Effector CD8-positive, alpha-beta T cell (primary cell): ENCODE measurements at regions not wholly inside any gene's neighbourhood (a gene's known extent, or its start where the extent isn't known, plus 50 kb on each side); places are given as distances from the start of the nearest gene placed in this dataset.

Experiments used
- DNase-seq: peaks from one replicate; lab custom pipeline; 2025; lab: John Stamatoyannopoulos, UW

DNA sequence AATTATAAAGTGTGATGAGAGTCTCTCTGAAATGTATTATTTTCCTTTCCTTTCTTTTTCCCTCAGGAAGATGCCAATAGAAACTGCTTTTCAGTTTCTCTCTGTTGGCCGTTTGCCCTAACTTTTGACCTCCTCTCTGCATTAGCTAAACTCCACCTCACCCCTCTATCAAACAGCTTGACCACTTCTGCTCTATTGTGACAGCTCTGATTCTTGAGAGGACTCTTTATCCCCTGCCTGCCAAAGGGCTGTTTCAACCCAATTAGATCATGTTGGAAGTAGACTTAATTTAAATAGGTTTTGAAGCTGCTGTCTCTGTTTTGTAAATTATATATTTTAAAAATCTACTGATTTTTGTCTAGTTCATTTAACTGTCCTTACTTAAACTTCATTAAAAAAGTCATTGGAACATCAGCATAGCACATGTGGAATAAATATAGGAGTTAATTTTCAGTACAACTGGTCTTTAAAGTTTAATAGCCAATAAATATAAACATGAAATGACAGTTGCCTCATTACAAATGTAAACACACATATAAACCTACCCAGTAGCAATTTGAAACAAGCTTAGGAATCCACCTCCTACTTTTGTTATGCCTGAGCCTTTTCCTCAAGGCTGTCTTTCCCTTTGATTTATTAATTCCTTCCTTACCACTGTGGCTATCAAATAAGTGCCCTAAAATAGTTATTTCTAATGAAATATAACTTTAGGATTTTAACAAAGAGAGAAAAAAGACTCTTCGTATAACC is 152.0 kb downstream of the CHRM3 start:
- no peak for DNase-seq

DNA sequence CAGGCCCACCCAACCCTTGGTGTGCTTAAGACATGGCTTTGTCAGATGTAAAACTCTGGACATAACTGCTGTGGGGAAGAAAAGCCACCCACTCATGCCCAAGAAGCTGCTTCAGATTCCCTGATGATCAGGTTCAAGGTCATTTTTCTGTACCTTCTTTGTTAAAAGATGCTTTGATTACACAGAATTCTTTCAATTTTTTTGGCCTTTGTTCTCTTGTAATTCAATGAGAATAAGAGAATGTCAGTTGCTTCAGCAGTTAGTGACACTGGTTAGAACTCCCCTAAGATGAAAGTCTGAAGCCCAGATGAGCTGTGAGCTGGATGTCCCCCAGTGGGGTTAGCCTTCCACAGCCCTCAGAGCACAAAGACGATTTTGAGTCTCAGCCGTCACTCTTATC is 152.7 kb downstream of the CHRM3 start:
- no peak for DNase-seq

DNA sequence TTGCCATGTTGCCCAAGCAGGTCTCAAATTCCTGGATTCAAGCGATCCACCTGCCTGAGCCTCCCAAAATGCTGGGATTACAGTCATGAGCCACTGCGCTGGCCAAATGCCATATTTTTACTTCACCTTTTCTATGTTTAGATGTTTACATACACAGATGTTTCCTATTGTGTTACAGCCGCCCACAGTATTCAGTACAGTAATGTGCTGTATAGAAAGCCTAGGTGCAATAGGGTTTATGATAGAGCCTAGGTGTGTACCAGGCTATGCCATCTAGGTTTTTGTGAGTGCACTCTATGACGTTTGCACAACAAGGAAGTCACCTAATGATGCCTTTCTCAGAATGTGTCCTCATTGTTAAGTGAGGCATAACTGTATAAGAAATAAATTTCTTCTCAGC is 153.4 kb downstream of the CHRM3 start:
- no peak for DNase-seq

DNA sequence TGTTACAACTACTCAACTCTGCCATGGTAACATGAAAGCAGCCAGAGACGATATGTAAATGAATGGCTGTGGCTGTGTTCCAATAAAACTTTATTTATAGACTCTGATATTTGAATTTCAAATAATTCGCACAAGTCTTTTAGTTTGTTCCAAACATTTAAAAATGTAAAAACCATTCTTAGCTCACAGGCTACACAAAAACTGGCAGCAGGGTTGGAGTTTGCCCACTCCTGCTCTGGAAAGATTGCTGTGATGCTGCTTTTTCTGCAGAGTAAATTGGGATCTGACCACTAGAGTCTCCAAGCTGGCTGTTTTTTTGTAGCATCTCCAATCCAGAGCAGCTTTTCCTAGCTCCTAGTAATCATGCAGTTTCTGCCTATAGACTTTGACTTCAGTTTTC is 157.5 kb downstream of the CHRM3 start:
- DNase-seq, result no peak

DNA sequence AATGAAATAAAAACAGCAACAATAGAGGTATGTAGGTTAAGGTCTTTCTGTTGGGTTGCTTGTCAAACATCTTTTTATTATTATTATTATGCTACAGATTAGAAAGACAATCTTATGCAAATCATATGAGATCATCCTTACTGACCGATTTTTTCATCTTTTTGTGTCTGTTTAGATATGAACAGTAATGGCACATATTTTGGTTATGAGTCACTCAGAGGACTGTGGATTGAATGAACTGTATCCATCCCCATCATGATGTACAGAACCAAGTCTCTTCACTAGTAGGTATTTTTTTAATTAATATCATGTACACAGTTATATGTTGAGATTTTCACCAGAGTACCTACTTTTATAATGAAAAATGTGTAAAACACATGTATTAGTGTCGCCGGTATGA is 159.1 kb downstream of the CHRM3 start:
- DNase-seq, result no peak

DNA sequence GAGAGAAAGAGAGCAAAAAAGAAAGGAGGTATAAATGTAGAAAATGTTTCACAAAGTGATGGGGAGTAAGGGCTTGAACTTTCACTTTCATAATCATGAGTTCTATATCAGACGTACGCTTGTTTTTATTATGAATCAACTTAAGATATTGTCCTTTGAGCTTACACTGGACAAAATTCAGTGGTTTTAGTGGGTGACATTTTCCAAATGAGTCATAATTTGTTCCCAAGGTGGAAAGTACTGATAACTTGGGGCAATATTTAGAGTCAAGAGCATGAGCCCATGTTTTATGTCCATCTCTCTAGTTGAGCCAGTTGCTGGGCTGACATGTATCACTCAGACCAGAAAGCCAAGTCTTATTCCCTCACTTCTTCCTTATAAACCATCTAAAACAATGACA is 161.6 kb downstream of the CHRM3 start:
- DNase-seq, result no peak

DNA sequence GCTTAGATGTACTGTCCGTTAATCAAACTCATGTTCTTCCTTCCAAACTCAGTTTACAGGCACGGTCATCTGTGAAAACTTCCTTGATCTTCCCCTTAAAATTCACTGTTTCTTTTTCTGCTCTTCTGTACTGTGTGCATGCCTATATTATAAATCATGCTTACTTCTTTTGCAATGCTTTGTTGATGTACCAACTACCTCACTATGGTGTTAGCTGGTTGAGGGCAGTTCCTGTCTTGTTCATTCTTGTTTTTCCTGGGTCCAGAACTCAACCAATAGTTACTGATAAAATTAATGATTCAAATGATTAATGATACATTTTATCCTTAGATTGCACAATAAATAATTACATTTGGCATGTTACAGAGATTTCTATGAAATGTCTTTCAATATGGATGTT is 163.8 kb downstream of the CHRM3 start:
- DNase-seq, result no peak

DNA sequence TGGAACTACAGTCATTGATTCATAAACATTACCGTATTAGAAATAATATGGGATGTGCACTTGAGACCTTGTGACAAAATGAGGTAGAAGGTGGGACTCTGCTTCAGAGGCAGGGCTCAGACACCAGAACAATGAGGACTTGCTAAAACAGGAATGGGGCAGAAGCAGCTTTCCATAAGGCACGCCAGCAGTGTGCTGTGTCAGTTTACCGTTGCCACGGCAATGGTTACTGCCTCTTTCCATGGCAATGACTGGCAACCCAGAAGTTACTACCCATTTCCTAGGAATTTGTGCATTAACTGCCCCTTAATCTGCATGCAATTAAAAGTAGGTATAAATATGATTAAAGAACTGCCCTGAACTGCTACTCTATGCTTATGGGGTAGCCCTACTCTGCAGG is 169.0 kb downstream of the CHRM3 start:
- DNase-seq, result no peak

DNA sequence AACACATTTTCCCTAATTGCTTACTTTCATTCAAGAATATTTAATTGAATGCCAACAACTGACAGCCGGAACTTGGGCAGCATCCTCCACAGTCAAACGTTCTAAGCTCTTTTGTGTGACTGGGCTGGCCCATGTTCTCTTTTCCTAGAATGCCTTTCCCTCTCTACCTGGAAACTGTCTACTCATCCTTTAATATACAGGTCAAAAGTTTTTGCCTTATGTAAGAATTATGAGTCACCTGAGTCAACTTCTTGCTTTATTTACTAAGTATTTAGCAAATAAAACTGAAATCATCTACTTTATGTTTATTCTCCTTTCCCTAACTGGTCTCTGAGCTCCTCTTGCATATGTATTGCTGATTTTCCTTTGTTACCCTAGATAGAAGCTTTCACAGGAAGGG is 172.2 kb downstream of the CHRM3 start:
- DNase-seq, result no peak

DNA sequence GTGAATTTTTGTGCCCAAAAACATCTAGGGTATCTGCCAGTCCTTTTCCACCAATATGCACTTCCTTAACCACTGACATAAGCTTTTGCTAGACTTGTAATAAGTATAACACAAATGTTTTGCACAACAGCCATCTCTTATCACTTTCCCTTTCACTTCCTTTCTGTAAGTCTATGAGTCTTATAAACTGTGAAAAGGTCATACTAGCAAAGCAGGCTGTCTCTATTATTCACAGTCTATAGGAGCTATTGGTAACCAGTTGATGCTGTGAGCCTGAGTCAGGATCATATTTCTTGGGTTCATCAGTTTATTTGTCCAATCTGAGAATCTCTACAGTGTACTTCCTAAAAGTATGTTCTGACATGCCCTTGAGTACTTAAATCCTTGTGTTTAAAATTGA is 172.6 kb downstream of the CHRM3 start:
- no peak for DNase-seq

DNA sequence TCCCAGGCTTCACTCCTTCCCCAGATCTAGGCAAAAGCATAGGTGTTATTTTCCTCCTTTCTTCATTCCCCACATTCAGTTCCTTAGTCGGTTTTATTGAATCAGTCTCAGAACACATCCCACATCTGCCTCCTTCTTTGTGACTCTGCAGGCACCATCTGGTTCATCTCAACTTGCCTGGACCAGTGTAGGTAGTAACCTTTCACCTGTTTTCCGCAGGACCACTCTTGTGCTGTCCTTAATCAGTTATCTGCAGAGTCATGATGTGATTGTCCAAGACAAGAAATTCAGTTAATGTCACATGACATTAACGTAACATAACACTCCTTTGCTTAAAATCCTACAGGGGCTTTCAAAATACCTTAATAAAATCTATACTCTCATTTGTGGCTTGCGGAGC is 174.6 kb downstream of the CHRM3 start:
- no peak for DNase-seq

DNA sequence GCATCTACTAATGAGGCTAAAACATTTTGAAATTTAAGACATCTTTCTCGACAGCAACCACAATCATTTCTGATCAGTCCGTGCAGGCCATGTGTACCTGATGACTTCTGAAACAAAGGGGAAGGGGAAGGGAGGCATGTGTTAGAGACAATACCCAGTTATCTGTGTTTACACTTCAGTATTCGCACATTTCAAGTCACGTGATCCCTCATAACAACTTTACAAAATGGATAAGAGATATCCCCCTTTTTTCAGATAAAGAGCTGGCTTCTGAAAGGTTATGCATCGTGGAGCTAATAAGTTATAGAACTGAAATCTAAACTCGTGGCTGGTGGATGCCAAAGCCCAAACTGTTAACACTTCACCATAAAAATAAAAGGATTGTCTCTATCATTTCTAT is 175.7 kb downstream of the CHRM3 start:
- no peak for DNase-seq

DNA sequence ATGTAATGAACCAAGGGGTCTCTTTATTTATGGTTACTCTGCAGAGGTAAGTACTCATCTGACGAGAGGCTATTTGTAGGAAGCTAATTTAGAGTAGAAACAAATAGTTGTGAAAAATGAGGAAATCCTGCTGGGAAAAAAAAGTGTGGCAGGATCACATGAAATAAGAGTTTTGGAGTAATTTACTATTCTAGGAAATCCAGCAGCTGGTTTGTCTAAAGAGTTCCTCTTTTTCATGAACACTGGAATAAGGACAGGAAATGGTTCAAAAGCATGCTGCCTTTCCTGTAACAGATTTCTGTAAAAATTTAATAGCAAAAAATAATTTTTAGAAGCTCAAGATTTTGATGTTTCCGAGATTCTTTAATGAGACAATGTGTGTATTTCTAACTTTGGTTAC is 177.3 kb downstream of the CHRM3 start:
- DNase-seq, result no peak

DNA sequence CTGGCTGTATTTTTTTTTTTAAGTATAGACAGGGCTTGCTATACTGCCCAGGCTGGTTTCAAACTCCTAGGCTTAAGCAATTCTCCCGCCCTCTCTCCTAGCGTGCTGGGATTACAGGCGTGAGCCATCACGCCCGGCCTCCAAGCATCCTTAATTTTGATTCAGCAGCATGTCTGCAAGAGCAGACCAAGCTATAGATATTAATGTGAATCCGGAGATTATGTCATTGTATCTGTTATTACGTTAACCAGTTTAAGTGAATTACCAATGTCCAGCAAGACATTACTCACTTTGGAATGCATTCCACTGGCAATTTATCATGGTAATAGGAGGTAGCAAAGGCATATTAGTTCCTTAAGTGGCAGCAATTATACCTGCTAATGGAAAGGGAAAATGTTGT is 179.7 kb downstream of the CHRM3 start:
- DNase-seq, result no peak

DNA sequence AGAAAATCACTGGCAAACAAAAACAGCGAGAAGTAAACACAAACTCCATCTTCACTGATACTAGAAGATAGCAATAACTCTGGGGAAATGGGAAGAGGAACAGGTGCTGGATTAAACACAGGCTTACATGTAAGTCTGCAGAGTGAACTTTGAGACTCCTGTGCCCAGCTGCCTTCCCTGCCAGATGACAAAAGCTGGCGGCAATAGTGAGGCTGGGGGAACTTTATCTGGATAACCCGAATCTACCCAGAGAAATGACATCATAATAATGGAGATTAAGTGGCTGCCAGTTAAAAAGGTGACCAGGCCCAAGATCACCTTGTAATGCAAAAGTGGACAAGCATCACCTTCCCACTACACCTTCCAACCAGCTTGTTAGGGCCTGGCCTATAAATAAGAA is 184.5 kb downstream of the CHRM3 start:
- DNase-seq, result no peak

DNA sequence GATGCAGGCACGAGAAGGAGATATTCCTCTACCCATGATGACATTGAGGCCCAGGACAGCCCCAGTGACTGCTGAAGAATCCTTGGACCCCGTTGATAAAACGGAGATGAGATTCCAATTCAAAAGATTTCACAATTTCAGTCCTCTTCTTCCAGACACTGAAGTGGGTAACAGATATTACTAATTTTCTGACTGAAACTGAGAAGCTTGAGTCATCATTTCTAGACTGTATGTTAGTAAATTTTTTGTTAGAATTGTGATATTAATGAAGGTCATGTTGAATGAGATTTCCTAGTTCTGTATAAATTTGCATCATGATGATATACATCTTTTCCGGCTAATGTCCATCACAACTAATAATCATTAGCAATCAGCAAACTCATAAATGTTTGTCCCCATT is 185.8 kb downstream of the CHRM3 start:
- DNase-seq, result no peak

DNA sequence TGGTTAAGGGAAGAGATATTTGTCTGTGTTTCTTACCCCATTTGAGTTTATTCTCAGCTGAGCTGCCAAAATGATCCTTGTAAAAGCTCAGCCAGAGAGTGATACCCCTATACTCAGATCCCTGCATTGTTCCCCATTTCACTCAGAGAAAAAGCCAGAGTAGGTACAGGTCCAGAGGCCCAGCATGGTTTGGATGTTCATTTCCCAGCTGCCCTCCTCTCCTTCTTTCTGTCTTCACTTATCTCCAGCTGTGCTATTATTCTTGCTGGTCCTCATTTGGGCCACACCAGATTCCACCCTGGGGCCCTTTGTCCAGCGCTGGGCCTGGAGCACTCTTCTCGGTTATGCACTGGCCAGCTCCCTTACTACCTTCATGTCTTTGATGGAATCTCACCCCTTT is 187.7 kb downstream of the CHRM3 start:
- no peak for DNase-seq

DNA sequence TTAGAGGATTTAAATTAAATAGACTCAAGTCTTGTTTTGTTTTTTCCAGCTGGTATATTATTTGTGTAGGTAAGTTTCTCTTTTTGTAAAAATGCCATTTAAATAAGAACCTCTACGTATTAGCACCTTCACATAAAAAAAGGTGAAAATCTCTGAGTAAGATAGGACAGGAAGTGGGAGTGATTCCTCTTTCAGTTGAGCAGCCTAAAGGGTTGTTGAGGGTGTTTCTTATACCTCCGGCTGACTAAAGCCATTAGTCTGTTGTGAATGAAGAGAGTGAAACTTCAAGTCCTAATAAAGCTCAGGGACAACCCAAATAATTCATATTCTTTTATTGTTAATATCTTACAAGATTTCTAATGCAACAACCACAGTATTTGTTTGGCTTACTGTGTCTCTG is 188.7 kb downstream of the CHRM3 start:
- no peak for DNase-seq

DNA sequence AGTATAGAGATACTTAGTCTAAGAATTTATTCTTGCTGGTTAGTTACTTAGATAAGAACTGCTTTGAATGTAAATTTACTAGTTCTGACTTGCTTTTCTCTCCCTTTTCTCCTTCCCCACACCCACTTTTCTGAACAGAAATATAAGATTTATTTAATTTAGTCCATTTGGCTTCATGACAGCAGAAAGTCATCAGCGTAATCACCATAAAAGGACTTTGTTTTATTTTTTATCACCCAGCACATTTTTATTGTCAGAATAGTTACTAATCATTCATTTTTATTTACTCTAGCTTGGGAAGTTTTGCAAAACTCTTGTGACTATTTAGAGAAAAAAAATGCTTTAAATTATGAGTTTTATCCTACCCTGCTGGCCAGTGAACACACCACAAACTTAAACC is 197.2 kb downstream of the CHRM3 start:
- no peak for DNase-seq

DNA sequence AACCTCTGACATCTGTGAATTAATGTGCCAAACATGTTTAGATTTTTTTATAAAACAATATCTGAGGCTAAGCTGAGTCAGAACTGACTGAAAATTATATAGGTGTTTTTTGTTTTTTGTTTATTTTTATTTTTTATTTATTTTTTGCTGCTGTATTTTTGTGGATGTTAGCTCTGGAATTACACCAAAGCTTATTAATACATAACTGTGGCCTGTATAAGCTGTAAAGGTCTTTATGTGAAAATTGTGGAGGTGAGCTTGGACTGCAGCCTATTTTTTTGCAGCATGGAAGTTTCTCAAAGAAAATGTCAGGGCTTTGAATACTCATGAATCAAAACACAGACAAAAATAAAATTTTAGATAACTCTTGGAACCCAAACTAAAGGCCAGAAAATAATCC is 199.8 kb downstream of the CHRM3 start:
- no peak for DNase-seq

DNA sequence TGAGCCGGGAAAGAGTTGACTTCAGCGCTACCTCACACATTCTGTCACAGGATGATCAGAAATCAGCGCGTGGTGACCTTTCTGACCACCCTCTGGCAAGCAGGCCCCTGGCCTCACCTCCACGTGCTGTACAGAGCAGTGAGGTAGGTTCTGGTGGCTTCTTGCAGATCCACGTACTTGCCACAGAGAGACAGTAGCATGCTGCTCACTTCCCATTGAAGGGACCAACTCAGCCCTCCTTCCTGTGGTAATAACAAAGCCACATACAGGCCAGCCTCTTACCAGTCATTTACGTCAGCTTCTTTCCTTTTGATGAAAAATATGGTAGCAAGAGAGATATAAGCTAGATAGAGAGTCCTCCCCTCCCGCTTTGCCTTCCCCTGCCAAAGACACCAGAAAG is 200.7 kb downstream of the CHRM3 start:
- no peak for DNase-seq

DNA sequence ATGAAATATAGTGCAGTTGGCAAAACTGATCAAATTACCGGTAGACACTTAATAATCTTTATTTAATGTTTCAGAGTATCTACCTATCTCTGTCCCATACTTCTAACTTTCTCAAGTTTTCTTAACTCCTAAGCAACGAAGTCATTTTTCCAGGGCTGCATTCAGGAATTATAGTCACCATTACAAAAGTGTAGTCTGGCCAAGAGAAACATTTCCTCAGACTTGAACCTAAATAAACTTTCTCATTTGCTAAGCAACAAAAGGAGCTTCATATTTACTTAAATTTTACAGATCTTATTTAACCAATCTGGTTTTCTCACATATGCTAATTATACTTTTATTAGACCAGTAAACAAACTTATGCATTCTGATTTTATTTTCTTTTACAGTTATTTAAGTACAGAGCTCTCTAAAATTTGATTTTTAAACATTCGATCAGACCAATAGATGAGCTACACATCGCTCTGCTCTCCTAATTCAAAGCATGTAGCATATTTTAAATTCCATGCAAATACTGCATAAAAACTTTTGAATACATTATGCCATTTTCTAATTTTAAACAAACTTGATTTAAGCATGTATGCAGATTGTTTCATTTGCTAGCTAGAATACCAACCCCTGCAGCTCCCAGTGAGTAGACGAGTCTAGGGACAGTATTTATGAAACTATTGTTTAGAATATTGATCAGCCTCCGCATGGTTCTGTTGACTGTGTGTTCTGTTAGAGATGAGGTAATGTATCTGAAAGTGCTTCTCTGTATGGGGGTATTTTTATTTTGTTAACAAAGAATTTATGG is 201.4 kb downstream of the CHRM3 start:
- no peak for DNase-seq

DNA sequence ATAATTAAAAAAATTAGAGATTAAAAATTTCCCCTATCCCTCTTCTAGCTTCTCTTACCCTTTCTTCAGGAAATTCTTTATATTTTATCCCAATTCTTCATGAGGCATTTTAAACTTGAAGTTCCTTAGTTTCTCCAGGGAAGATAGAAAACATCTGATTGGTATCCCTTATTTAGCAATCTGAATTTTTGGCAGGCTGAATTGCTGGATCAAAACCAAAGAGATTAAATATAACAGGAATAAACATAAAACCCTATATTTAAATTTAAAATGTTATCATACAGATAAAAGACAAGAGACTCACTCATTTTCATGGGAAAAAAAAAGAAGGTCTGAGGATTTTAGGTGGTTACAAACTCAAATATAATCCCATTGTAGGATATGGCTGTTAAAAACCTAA is 204.2 kb downstream of the CHRM3 start:
- no peak for DNase-seq

DNA sequence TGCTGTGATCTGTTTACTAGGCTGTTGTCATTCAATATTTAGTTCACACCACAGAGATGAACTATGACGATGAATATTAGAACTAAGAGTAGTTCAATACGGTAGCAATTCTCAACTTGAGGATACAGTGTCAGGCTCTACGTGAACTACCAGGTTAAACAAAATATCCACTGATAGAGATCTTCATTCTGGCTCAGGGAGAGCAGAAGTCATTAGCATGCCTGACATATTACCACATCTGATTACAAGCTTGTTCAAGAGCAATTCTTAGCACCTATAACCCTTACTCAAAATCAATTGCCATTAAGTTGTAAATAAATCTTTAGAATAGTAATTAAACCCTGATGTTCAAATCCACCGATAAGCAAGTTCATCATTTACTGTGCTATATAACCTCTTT is 207.2 kb downstream of the CHRM3 start:
- DNase-seq, result no peak
